IMR-90 (cell line): ENCODE measurements at regions not wholly inside any gene's neighbourhood (a gene's known extent, or its start where the extent isn't known, plus 50 kb on each side); places are given as distances from the start of the nearest gene placed in this dataset.

Experiments
- ATAC-seq: fragments of 200-7000 bp; cut with Tn5 transposase; 2 replicates; pipeline ENCODE4 v1.9.1; 2020; ENCODE audit warnings: low read depth, mild to moderate bottlenecking, moderate library complexity
- BruUV-seq: library from RNA; stranded (reverse); fragments of 400-500 nt; replicated peaks from 2 replicates; lab custom pipeline; 2021; lab: Mats Ljungman, UMichigan
- CTCF ChIA-PET: fragments of 300-600 bp; formaldehyde crosslinking; extraction: SDS; loops from one replicate; lab custom pipeline; 2021; ENCODE audit warnings: antibody characterized with exemption; lab: Yijun Ruan, JAX
- POLR2A ChIA-PET: fragments of 300-600 bp; sonication (Branson Sonifier 250); formaldehyde crosslinking; loops from one replicate; lab custom pipeline; 2022; ENCODE audit warnings: antibody characterized with exemption; ENCODE audit not compliant: unreplicated experiment; lab: Charles Lee
- DNase-seq: peaks from one replicate; pipeline ENCODE4 v3.0.0; 2013
- H2AFZ ChIP-seq: replicated peaks from 2 replicates; pipeline ENCODE3; 2013; ENCODE audit warnings: low read length, mild to moderate bottlenecking; ENCODE audit not compliant: poor library complexity
- H2AK5ac ChIP-seq: 2 replicates; pipeline ENCODE4 v1.6.1; 2013; ENCODE audit warnings: low read depth, low read length, inconsistent platforms
- H2AK9ac ChIP-seq: replicated peaks from 2 replicates; pipeline ENCODE3; 2013; ENCODE audit warnings: mild to moderate bottlenecking, low read depth, low read length, moderate library complexity; ENCODE audit not compliant: poor library complexity
- H2BK120ac ChIP-seq: 2 replicates; pipeline ENCODE4 v1.6.1; 2013; ENCODE audit warnings: low read depth, low read length, inconsistent platforms
- H2BK15ac ChIP-seq: 3 replicates; pipeline ENCODE4 v1.6.1; 2013; ENCODE audit warnings: low read depth, low read length, inconsistent platforms
- H2BK20ac ChIP-seq: 2 replicates; pipeline ENCODE4 v1.6.1; 2013; ENCODE audit warnings: low read depth, mild to moderate bottlenecking, inconsistent platforms, low read length, moderate library complexity
- H2BK5ac ChIP-seq: 2 replicates; pipeline ENCODE4 v1.6.1; 2013; ENCODE audit warnings: mild to moderate bottlenecking, low read depth, low read length, inconsistent platforms; ENCODE audit not compliant: poor library complexity, severe bottlenecking
- H3K14ac ChIP-seq: replicated peaks from 2 replicates; pipeline ENCODE4 v1.6.1; 2013; ENCODE audit warnings: low read depth, low read length, inconsistent platforms
- H3K18ac ChIP-seq: 2 replicates; pipeline ENCODE4 v1.6.1; 2013; ENCODE audit warnings: low read depth, low read length, control low read depth
- H3K23ac ChIP-seq: 2 replicates; pipeline ENCODE4 v1.6.1; 2013; ENCODE audit warnings: low read depth, low read length, inconsistent platforms
- H3K27ac ChIP-seq: 2 replicates; pipeline ENCODE4 v1.5.1; 2013; ENCODE audit warnings: mild to moderate bottlenecking, control low read depth, low read length; ENCODE audit not compliant: insufficient read depth
- H3K27me3 ChIP-seq: 2 replicates; pipeline ENCODE4 v1.6.1; 2013; ENCODE audit warnings: low read length; ENCODE audit not compliant: control insufficient read depth, insufficient read depth
- H3K36me3 ChIP-seq: 2 replicates; pipeline ENCODE4 v1.6.1; 2013; ENCODE audit warnings: low read length, mixed read lengths; ENCODE audit not compliant: control insufficient read depth, insufficient read depth
- H3K4ac ChIP-seq: 2 replicates; pipeline ENCODE4 v1.6.1; 2013; ENCODE audit warnings: low read depth, low read length, inconsistent platforms
- H3K4me1 ChIP-seq: 2 replicates; pipeline ENCODE4 v1.6.1; 2013; ENCODE audit warnings: low read length, mixed read lengths; ENCODE audit not compliant: control insufficient read depth, insufficient read depth
- H3K4me2 ChIP-seq: 2 replicates; pipeline ENCODE4 v1.6.1; 2013; ENCODE audit warnings: low read depth, mild to moderate bottlenecking, control low read depth, low read length, moderate library complexity
- H3K4me3 ChIP-seq: 2 replicates; pipeline ENCODE4 v1.5.1; 2013; ENCODE audit warnings: low read depth, mild to moderate bottlenecking, control low read depth, low read length, moderate library complexity; ENCODE audit not compliant: insufficient read depth
- H3K56ac ChIP-seq: 2 replicates; pipeline ENCODE4 v1.6.1; 2013; ENCODE audit warnings: low read length, inconsistent platforms; ENCODE audit not compliant: insufficient read depth; ENCODE audit errors: extremely low read depth
- H3K79me1 ChIP-seq, 2 experiments: 2 replicates each; pipeline ENCODE4 v1.6.1; 2013; ENCODE audit warnings: low read length in 2 of 2, inconsistent platforms in 1 of 2, low read depth in 1 of 2
- H3K9ac ChIP-seq: 2 replicates; pipeline ENCODE4 v1.6.1; 2013; ENCODE audit warnings: low read depth, low read length, control low read depth
- H3K9me1 ChIP-seq: 2 replicates; pipeline ENCODE4 v1.6.1; 2013; ENCODE audit warnings: low read length, inconsistent platforms; ENCODE audit not compliant: insufficient read depth
- H3K9me3 ChIP-seq: 2 replicates; pipeline ENCODE4 v1.6.1; 2013; ENCODE audit warnings: low read length; ENCODE audit not compliant: control insufficient read depth, insufficient read depth
- H4K20me1 ChIP-seq: 2 replicates; pipeline ENCODE4 v1.6.1; 2013; ENCODE audit warnings: low read length, inconsistent platforms; ENCODE audit not compliant: insufficient read depth
- H4K5ac ChIP-seq: 2 replicates; pipeline ENCODE4 v1.6.1; 2013; ENCODE audit warnings: mild to moderate bottlenecking, low read depth, low read length, control low read depth
- H4K8ac ChIP-seq, 2 experiments: 2 replicates each; pipeline ENCODE4 v1.6.1; 2013; ENCODE audit warnings: low read depth in 2 of 2, low read length in 2 of 2, control low read depth in 1 of 2, inconsistent platforms in 1 of 2
- H4K91ac ChIP-seq: 2 replicates; pipeline ENCODE4 v1.6.1; 2013; ENCODE audit warnings: low read depth, low read length, inconsistent platforms; ENCODE audit not compliant: insufficient read depth
- whole genome bisulfite sequencing, 2 experiments: methylation state at CpG; one replicate each; pipeline versions ENCODE4 v1.1.5 to v1.1.7; 2013; ENCODE audit warnings: missing lambda C conversion rate in 2 of 2; ENCODE audit not compliant: insufficient read length in 1 of 2; ENCODE audit errors: extremely low coverage in 2 of 2; 5-methylcytosine and 5-hydroxymethylcytosine counted together
- dilution Hi-C: fragments of 300-500 bp; cut with HindIII; formaldehyde crosslinking; loops from one replicate; pipeline ENCODE4 v1.14.3; 2018; ENCODE audit warnings: low sequenced_read_pairs; ENCODE audit not compliant: unreplicated experiment
- in situ Hi-C: fragments of 300-500 bp; cut with MboI; formaldehyde crosslinking; loops from 3 replicates; pipeline ENCODE4 v1.14.3; 2019; ENCODE audit warnings: low sequenced_read_pairs, inconsistent platforms, mixed read lengths
- intact Hi-C: fragments of 100-400 bp; cut with micrococcal nuclease; formaldehyde crosslinking; loops from 2 replicates; pipeline ENCODE4 v1.10.0; 2022
- TF ChIP-seq, protein P1 (sequence below): conservative IDR thresholded peaks from 2 replicates; pipeline ENCODE4 v1.5.1; 2012; ENCODE audit warnings: mild to moderate bottlenecking, low read depth, low read length, improper control_type of control experiment

GRCh38 chr3:153458881-153459280, 296.9 kb downstream of the RAP2B start:
- Histone ChIP-seq H2BK20ac (no peak overlapping the region), H3K18ac (no peak overlapping the region), H3K79me1 (no peaks in the 10 kb centered on the region), H2AK5ac (no peak overlapping the region), H4K20me1 (no peaks in the 10 kb centered on the region), H3K27me3 (no peaks in the 10 kb centered on the region), H2BK120ac (no peak overlapping the region), H2BK5ac (no peak overlapping the region), H3K36me3 (no peaks in the 10 kb centered on the region), H3K4me1 (no peaks in the 10 kb centered on the region), H3K27ac (no peak overlapping the region), H3K23ac (no peak overlapping the region), H4K8ac (no peak overlapping the region), H3K4me2 (no peak overlapping the region), H3K4me3 (no peak overlapping the region), H4K5ac (no peak overlapping the region), H3K4ac (no peak overlapping the region), H2AFZ (no peak overlapping the region), H2AK9ac (no peak overlapping the region), H3K9ac (no peak overlapping the region), H2BK15ac (no peak overlapping the region), H3K14ac (no peak overlapping the region), H3K56ac (no peak overlapping the region), H3K9me1 (no peaks in the 10 kb centered on the region), H3K9me3 (no peaks in the 10 kb centered on the region), H4K91ac (no peak overlapping the region)
- TF ChIP-seq, protein P1, sequence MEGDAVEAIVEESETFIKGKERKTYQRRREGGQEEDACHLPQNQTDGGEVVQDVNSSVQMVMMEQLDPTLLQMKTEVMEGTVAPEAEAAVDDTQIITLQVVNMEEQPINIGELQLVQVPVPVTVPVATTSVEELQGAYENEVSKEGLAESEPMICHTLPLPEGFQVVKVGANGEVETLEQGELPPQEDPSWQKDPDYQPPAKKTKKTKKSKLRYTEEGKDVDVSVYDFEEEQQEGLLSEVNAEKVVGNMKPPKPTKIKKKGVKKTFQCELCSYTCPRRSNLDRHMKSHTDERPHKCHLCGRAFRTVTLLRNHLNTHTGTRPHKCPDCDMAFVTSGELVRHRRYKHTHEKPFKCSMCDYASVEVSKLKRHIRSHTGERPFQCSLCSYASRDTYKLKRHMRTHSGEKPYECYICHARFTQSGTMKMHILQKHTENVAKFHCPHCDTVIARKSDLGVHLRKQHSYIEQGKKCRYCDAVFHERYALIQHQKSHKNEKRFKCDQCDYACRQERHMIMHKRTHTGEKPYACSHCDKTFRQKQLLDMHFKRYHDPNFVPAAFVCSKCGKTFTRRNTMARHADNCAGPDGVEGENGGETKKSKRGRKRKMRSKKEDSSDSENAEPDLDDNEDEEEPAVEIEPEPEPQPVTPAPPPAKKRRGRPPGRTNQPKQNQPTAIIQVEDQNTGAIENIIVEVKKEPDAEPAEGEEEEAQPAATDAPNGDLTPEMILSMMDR, result no peak
- BruUV-seq, result no TSS peak
- DNase-seq (no peak), ATAC-seq (no peak)
- dilution Hi-C loops, result no loop called here
- intact Hi-C loops, result no loop called here
- ChIA-PET CTCF (no interaction called here), POLR2A (no interaction called here)
- in situ Hi-C loops, result no loop called here
- no CpG with 5 or more reads among the region's 3 CpGs for WGBS, 2 experiments
